BLaER1 treated with 17β-estradiol and CSF1 and Interleukin-3, amounts not matched to agents 10 nM and 100 nM (cell line): ENCODE measurements at regions not wholly inside any gene's neighbourhood (a gene's known extent, or its start where the extent isn't known, plus 50 kb on each side); places are given as distances from the start of the nearest gene placed in this dataset.
"Not testable (repeated sequence)": the region's sequence is repeated elsewhere in the genome, so short reads cannot be mapped to it uniquely, and the experiment has no call there.

ENCODE experiments used
- H3K27ac ChIP-seq, 11 experiments: shearing (Covaris generic); formaldehyde crosslinking; 2 replicates each; pipeline ENCODE4 v1.8.1; 2022
- H3K27me3 ChIP-seq, 11 experiments: shearing (Covaris generic); formaldehyde crosslinking; 2 replicates each; pipeline ENCODE4 v1.8.1; 2022
- H3K36me3 ChIP-seq, 11 experiments: shearing (Covaris generic); formaldehyde crosslinking; 2 replicates each; pipeline ENCODE4 v1.8.1; 2022
- H3K4me1 ChIP-seq, 10 experiments: shearing (Covaris generic); formaldehyde crosslinking; 2 replicates each; pipeline ENCODE4 v1.8.1; 2022
- H3K4me2 ChIP-seq, 11 experiments: shearing (Covaris generic); formaldehyde crosslinking; 2 replicates each; pipeline ENCODE4 v1.8.1; 2022
- H3K4me3 ChIP-seq, 10 experiments: shearing (Covaris generic); formaldehyde crosslinking; 2 replicates each; pipeline ENCODE4 v1.8.1; 2022
- H3K9ac ChIP-seq, 11 experiments: shearing (Covaris generic); formaldehyde crosslinking; 2 replicates each; pipeline ENCODE4 v1.8.1; 2022
- H3K9me3 ChIP-seq, 11 experiments: shearing (Covaris generic); formaldehyde crosslinking; replicated peaks in 1 of 11; 2 replicates each; pipeline ENCODE4 v1.8.1; 2022
- H4K20me1 ChIP-seq, 11 experiments: shearing (Covaris generic); formaldehyde crosslinking; 2 replicates each; pipeline ENCODE4 v1.8.1; 2022
- Cebpa-rat ChIP-seq, 11 experiments: shearing (Covaris generic); IDR thresholded peaks; 2 replicates each; pipeline ENCODE4 v1.8.1; 2022

GRCh38 chr2:16243411-16243996 is 303.2 kb downstream of the MYCN start:
- Histone ChIP-seq H3K4me1 (no peaks in the 10 kb centered on the region), H3K27ac (no peak overlapping the region), H3K4me2 (no peak overlapping the region), H3K36me3 (no peaks in the 10 kb centered on the region), H3K9me3 (no peaks in the 10 kb centered on the region), H3K27me3 (no peaks in the 10 kb centered on the region), H4K20me1 (no peaks in the 10 kb centered on the region), H3K4me3 (no peak overlapping the region), H3K9ac (no peak overlapping the region)
- no peak for TF ChIP-seq Cebpa-rat (IDR thresholded peaks at IDR 0.05)

- Histone ChIP-seq H3K27me3 (no peaks in the 10 kb centered on the region), H3K9me3 (no peaks in the 10 kb centered on the region), H4K20me1 (no peaks in the 10 kb centered on the region), H3K36me3 (no peaks in the 10 kb centered on the region), H3K4me3 (no peak overlapping the region), H3K9ac (no peak overlapping the region), H3K27ac (no peak overlapping the region), H3K4me1 (peaks cover 0 to 1% (median 0%) of the 10 kb centered on the region in 10 experiments; a peak in 1 of 20 replicates), H3K4me2 (no peak overlapping the region)
- no peak for TF ChIP-seq Cebpa-rat (IDR thresholded peaks at IDR 0.05)
Measured at GRCh38 chr2:16242906-16243305, 302.6 kb downstream of the MYCN start.

GRCh38 chr2:16241166-16242160 is 301.1 kb downstream of the MYCN start:
- no peaks in the 10 kb centered on the region for H3K27me3 ChIP-seq

GRCh38 chr2:16240402-16240801 is 300.1 kb downstream of the MYCN start:
- no peaks in the 10 kb centered on the region for H3K36me3 ChIP-seq
- no peak overlapping the region for H3K27ac ChIP-seq
- H4K20me1 ChIP-seq = no peaks in the 10 kb centered on the region
- H3K4me3 ChIP-seq = no peak overlapping the region
- no peaks in the 10 kb centered on the region for H3K27me3 ChIP-seq
- no peak for TF ChIP-seq Cebpa-rat (IDR thresholded peaks at IDR 0.05)
- H3K4me1 ChIP-seq = peaks cover 0 to 11% (median 8%) of the 10 kb centered on the region in 10 experiments; a peak in 14 of 20 replicates
- no peak overlapping the region for H3K9ac ChIP-seq
- no peak overlapping the region for H3K4me2 ChIP-seq
- no peaks in the 10 kb centered on the region for H3K9me3 ChIP-seq

More at GRCh38 chr2:16241166-16242160, 301.1 kb downstream of the MYCN start:
- Histone ChIP-seq H4K20me1 (no peaks in the 10 kb centered on the region), H3K4me2 (no peak overlapping the region), H3K4me1 (peaks cover 0 to 11% (median 8%) of the 10 kb centered on the region in 10 experiments; a peak in 14 of 20 replicates), H3K27ac (no peak overlapping the region), H3K4me3 (no peak overlapping the region), H3K9ac (no peak overlapping the region), H3K9me3 (no peaks in the 10 kb centered on the region), H3K36me3 (no peaks in the 10 kb centered on the region)
- no peak for TF ChIP-seq Cebpa-rat (IDR thresholded peaks at IDR 0.05)

- no peak overlapping the region for H3K27ac ChIP-seq
- H3K4me1 ChIP-seq = peaks cover 0 to 11% (median 8%) of the 10 kb centered on the region in 10 experiments; a peak in 14 of 20 replicates
- no peaks in the 10 kb centered on the region for H4K20me1 ChIP-seq
- H3K9me3 ChIP-seq = no peaks in the 10 kb centered on the region
- TF ChIP-seq Cebpa-rat (IDR thresholded peaks at IDR 0.05) = no peak
- no peaks in the 10 kb centered on the region for H3K27me3 ChIP-seq
- H3K4me3 ChIP-seq = no peak overlapping the region
- H3K4me2 ChIP-seq = no peak overlapping the region
- H3K9ac ChIP-seq = no peak overlapping the region
- no peaks in the 10 kb centered on the region for H3K36me3 ChIP-seq
Measured at GRCh38 chr2:16239296-16239850, 299.0 kb downstream of the MYCN start.

- Histone ChIP-seq H3K9ac (no peak overlapping the region), H3K4me2 (no peak overlapping the region), H3K4me3 (no peak overlapping the region), H3K4me1 (peaks cover 0 to 11% (median 8%) of the 10 kb centered on the region in 10 experiments; a peak in 14 of 20 replicates), H3K36me3 (no peaks in the 10 kb centered on the region), H3K27ac (no peak overlapping the region), H3K9me3 (no peaks in the 10 kb centered on the region), H4K20me1 (no peaks in the 10 kb centered on the region), H3K27me3 (no peaks in the 10 kb centered on the region)
- no peak for TF ChIP-seq Cebpa-rat (IDR thresholded peaks at IDR 0.05)
Measured at GRCh38 chr2:16238786-16239185, 298.4 kb downstream of the MYCN start.

GRCh38 chr2:16238001-16238761 is 297.8 kb downstream of the MYCN start:
- Histone ChIP-seq H3K4me2 (peak overlapping the region in 6 of 11 experiments; percentile 35 to 54 (median 48); a peak in 6 of 22 replicates), H3K4me1 (peaks cover 0 to 11% (median 8%) of the 10 kb centered on the region in 10 experiments; a peak in 14 of 20 replicates), H4K20me1 (no peaks in the 10 kb centered on the region)

GRCh38 chr2:16235747-16236146 is 295.4 kb downstream of the MYCN start:
- H3K9me3 ChIP-seq = no peaks in the 10 kb centered on the region
- H3K36me3 ChIP-seq = no peaks in the 10 kb centered on the region
- no peak overlapping the region for H3K4me3 ChIP-seq
- H3K27me3 ChIP-seq = no peaks in the 10 kb centered on the region
- no peak overlapping the region for H3K4me2 ChIP-seq
- H3K4me1 ChIP-seq = peaks cover 0 to 11% (median 8%) of the 10 kb centered on the region in 10 experiments; a peak in 14 of 20 replicates
- TF ChIP-seq Cebpa-rat (IDR thresholded peaks at IDR 0.05) = no peak
- H4K20me1 ChIP-seq = no peaks in the 10 kb centered on the region
- H3K27ac ChIP-seq = no peak overlapping the region
- H3K9ac ChIP-seq = no peak overlapping the region

More at GRCh38 chr2:16238001-16238761, 297.8 kb downstream of the MYCN start:
- Histone ChIP-seq H3K4me3 (no peak overlapping the region), H3K9me3 (no peaks in the 10 kb centered on the region), H3K27ac (no peak overlapping the region), H3K27me3 (no peaks in the 10 kb centered on the region), H3K9ac (no peak overlapping the region), H3K36me3 (no peaks in the 10 kb centered on the region)
- no peak for TF ChIP-seq Cebpa-rat (IDR thresholded peaks at IDR 0.05)

- not testable (repeated sequence) for H3K27ac ChIP-seq, H3K9me3 ChIP-seq, H4K20me1 ChIP-seq, H3K4me2 ChIP-seq, H3K36me3 ChIP-seq, H3K27me3 ChIP-seq, H3K9ac ChIP-seq, H3K4me3 ChIP-seq
- peaks cover 0 to 11% (median 8%) of the 10 kb centered on the region in 10 experiments; a peak in 14 of 20 replicates for H3K4me1 ChIP-seq
Measured at GRCh38 chr2:16235291-16235690, 294.9 kb downstream of the MYCN start.
